GM23248 (cell line): ENCODE measurements at regions not wholly inside any gene's neighbourhood (a gene's known extent, or its start where the extent isn't known, plus 50 kb on each side); places are given as distances from the start of the nearest gene placed in this dataset.

Experiments
- EZH2 ChIP-seq: fragments of 200-600 bp; sonication (generic); IDR thresholded peaks from 2 replicates; pipeline ENCODE4 v1.6.1; 2018; ENCODE audit warnings: antibody characterized with exemption, mild to moderate bottlenecking; ENCODE audit not compliant: insufficient read depth, poor library complexity, severe bottlenecking
- EZH2phosphoT487 ChIP-seq: fragments of 200-600 bp; sonication (generic); IDR thresholded peaks from 2 replicates; pipeline ENCODE4 v1.6.1; 2018; ENCODE audit warnings: antibody characterized with exemption, moderate library complexity, mild to moderate bottlenecking, low read depth; ENCODE audit not compliant: insufficient read depth

- no peak for TF ChIP-seq EZH2phosphoT487
- no peak for TF ChIP-seq EZH2
These were observed 68.4 kb upstream of the MAGI3 start for GRCh38 chr1:113321771-113322387.
